Spleen (tissue), 11 donors: ENCODE measurements at regions not wholly inside any gene's neighbourhood (a gene's known extent, or its start where the extent isn't known, plus 50 kb on each side); places are given as distances from the start of the nearest gene placed in this dataset.

ENCODE experiments used
- DNase-seq: peaks from one replicate; pipeline ENCODE4 v3.0.0-alpha.2; 2020
- H3K27ac ChIP-seq, 8 donors: fragments of 200-600 bp; sonication (generic) in 7 of 8; 1 replicate in 4 of 8; 2 replicates in 4 of 8; pipeline versions ENCODE4 v1.5.0 to v1.8.0; 2016 to 2021; ENCODE audit warnings: inconsistent platforms in 4 of 8, mild to moderate bottlenecking in 4 of 8, moderate library complexity in 1 of 8
- H3K27me3 ChIP-seq, 7 donors: fragments of 200-600 bp; sonication (generic) in 6 of 7; replicated peaks in 1 of 7; 1 replicate in 4 of 7; 2 replicates in 3 of 7; pipeline versions ENCODE4 v1.5.0 to v1.8.0; 2016 to 2021; ENCODE audit warnings: inconsistent platforms in 3 of 7, mild to moderate bottlenecking in 1 of 7
- H3K36me3 ChIP-seq, 6 donors: fragments of 200-600 bp; sonication (generic) in 5 of 6; 1 replicate in 4 of 6; 2 replicates in 2 of 6; pipeline versions ENCODE4 v1.5.0 to v1.8.0; 2016 to 2021; ENCODE audit warnings: inconsistent platforms in 2 of 6
- H3K4me1 ChIP-seq, 6 donors: fragments of 200-600 bp; sonication (generic) in 5 of 6; 1 replicate in 3 of 6; 2 replicates in 3 of 6; pipeline versions ENCODE4 v1.5.0 to v1.8.0; 2016 to 2021; ENCODE audit warnings: inconsistent platforms in 3 of 6
- H3K4me3 ChIP-seq, 8 donors: fragments of 200-600 bp; sonication (generic) in 7 of 8; 1 replicate in 4 of 8; 2 replicates in 4 of 8; pipeline versions ENCODE4 v1.5.0 to v1.8.0; 2016 to 2021; ENCODE audit warnings: inconsistent platforms in 4 of 8, mild to moderate bottlenecking in 4 of 8, moderate library complexity in 2 of 8
- H3K9me3 ChIP-seq, 8 donors: fragments of 200-600 bp; sonication (generic) in 7 of 8; 1 replicate in 4 of 8; 2 replicates in 4 of 8; pipeline versions ENCODE4 v1.5.0 to v1.8.0; 2016 to 2021; ENCODE audit warnings: inconsistent platforms in 4 of 8
- POLR2A ChIP-seq, 3 donors: fragments of 450-650 bp; IDR thresholded peaks; one replicate each; pipeline ENCODE4 v1.5.1; 2017; ENCODE audit warnings: antibody characterized with exemption in 3 of 3, mild to moderate bottlenecking in 1 of 3
- POLR2AphosphoS5 ChIP-seq, 3 donors: sonication (generic); formaldehyde crosslinking; IDR thresholded peaks; one replicate each; pipeline ENCODE4 v1.5.1; 2017; ENCODE audit warnings: antibody characterized with exemption in 3 of 3
- WGBS, 5 donors: extraction: QIAGEN DNeasy Blood & Tissue Kit in 3 of 5; methylation state at CpG; one replicate each; pipeline versions ENCODE4 v1.1.5 to v1.1.7; 2013 to 2018; 5-methylcytosine and 5-hydroxymethylcytosine counted together
- intact Hi-C: fragments of 100-400 bp; cut with DNase I; formaldehyde crosslinking; loops from one replicate; pipeline ENCODE4 v1.15.0; 2023; ENCODE audit warnings: low total_unique reads
- TF ChIP-seq, protein P1 (sequence below), 11 experiments: fragments of 200-600 bp in 7 of 11; fragments of 450-650 bp in 4 of 11; sonication (generic) in 4 of 11; IDR thresholded peaks in 8 of 11; conservative IDR thresholded peaks in 3 of 11; 1 replicate in 7 of 11; 2 replicates in 4 of 11; pipeline versions ENCODE4 v1.4.0 to v1.8.0; 2016 to 2021; ENCODE audit warnings: antibody characterized with exemption in 11 of 11, inconsistent platforms in 4 of 11, mild to moderate bottlenecking in 1 of 11
- donor health status: healthy with polysubstance abuse.
- donor health status: DM: no; HTN: no; CAD: no; lungs with moderate emphysema.
- donor health status: DM: no; HTN: no; CAD: no.
- donor health status: Bipolar disorder and iron deficiency.
- donor health status: healthy.
- donor health status: DM: no; HTN: no; CAD: no.
- donor health status: DM: yes; HTN: yes; CAD: no.

DNA sequence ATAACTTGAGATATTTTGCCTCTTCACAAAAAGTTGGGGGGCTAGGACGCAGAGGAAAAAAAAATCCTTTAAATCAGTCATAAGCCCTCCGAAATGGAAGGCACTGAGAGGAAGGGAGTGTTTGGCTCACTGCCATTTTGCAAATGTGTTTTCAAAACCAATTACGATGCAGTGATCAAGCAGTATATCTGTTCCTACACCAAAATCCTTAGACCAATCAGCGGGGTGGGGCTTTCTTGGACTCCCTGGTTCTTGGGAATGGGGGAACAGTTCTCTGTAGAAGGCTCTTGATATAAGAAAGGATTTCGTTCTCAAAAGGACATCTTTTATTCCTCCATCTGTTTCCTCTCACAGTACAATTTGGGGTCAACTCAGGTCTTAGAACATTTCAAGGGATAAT is 478.6 kb upstream of the JARID2 start:
- intact Hi-C loops, result no loop called here
- Histone ChIP-seq H3K36me3 (no peaks in the 10 kb centered on the region), H3K4me3 (no peak overlapping the region), H3K27ac (no peak overlapping the region), H3K4me1 (peaks cover 0 to 27% (median 9%) of the 10 kb centered on the region in 6 donors), H3K27me3 (no peaks in the 10 kb centered on the region), H3K9me3 (no peaks in the 10 kb centered on the region)
- DNase-seq, result no peak
- 34 to 48% (median 39%) methylated on average over 5 of the region's 5 CpGs for WGBS, 5 donors
- TF ChIP-seq POLR2AphosphoS5 (IDR thresholded peaks at IDR 0.05) (no peak), POLR2A (IDR thresholded peaks at IDR 0.05) (no peak)
- TF ChIP-seq, protein P1, sequence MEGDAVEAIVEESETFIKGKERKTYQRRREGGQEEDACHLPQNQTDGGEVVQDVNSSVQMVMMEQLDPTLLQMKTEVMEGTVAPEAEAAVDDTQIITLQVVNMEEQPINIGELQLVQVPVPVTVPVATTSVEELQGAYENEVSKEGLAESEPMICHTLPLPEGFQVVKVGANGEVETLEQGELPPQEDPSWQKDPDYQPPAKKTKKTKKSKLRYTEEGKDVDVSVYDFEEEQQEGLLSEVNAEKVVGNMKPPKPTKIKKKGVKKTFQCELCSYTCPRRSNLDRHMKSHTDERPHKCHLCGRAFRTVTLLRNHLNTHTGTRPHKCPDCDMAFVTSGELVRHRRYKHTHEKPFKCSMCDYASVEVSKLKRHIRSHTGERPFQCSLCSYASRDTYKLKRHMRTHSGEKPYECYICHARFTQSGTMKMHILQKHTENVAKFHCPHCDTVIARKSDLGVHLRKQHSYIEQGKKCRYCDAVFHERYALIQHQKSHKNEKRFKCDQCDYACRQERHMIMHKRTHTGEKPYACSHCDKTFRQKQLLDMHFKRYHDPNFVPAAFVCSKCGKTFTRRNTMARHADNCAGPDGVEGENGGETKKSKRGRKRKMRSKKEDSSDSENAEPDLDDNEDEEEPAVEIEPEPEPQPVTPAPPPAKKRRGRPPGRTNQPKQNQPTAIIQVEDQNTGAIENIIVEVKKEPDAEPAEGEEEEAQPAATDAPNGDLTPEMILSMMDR (IDR thresholded peaks at IDR 0.05 in 8 of 11, conservative IDR thresholded peaks at IDR 0.05 in 3 of 11), result no peak

- TF ChIP-seq POLR2AphosphoS5 (IDR thresholded peaks at IDR 0.05) (no peak), POLR2A (IDR thresholded peaks at IDR 0.05) (no peak)
- TF ChIP-seq, protein P1 (IDR thresholded peaks at IDR 0.05 in 8 of 11, conservative IDR thresholded peaks at IDR 0.05 in 3 of 11), result no peak
- no peaks in the 10 kb centered on the region for H3K36me3 ChIP-seq
- H3K9me3 ChIP-seq, result no peaks in the 10 kb centered on the region
- no peak overlapping the region for H3K27ac ChIP-seq
- H3K27me3 ChIP-seq, result no peaks in the 10 kb centered on the region
- WGBS, 5 donors, result 74 to 87% (median 78%) methylated on average over 3 of the region's 3 CpGs
- intact Hi-C loops, result no loop called here
- peaks cover 0 to 27% (median 9%) of the 10 kb centered on the region in 6 donors for H3K4me1 ChIP-seq
- no peak overlapping the region for H3K4me3 ChIP-seq
- DNase-seq, result no peak
Observed at GRCh38 chr6:14770040-14770439, 475.8 kb upstream of the JARID2 start.

- Histone ChIP-seq H3K36me3 (no peaks in the 10 kb centered on the region), H3K4me3 (no peak overlapping the region), H3K4me1 (peaks cover 0 to 27% (median 9%) of the 10 kb centered on the region in 6 donors), H3K9me3 (no peaks in the 10 kb centered on the region), H3K27ac (no peak overlapping the region), H3K27me3 (no peaks in the 10 kb centered on the region)
- DNase-seq, result no peak
- TF ChIP-seq POLR2AphosphoS5 (IDR thresholded peaks at IDR 0.05), result no peak
- TF ChIP-seq, protein P1 (IDR thresholded peaks at IDR 0.05 in 8 of 11, conservative IDR thresholded peaks at IDR 0.05 in 3 of 11), result no peak
- no peak for TF ChIP-seq POLR2A (IDR thresholded peaks at IDR 0.05)
- intact Hi-C loops, result no loop called here
- WGBS, 5 donors, result 65 to 85% (median 79%) methylated on average over 6 of the region's 6 CpGs
Observed at GRCh38 chr6:14770572-14770971, 475.3 kb upstream of the JARID2 start.

DNA sequence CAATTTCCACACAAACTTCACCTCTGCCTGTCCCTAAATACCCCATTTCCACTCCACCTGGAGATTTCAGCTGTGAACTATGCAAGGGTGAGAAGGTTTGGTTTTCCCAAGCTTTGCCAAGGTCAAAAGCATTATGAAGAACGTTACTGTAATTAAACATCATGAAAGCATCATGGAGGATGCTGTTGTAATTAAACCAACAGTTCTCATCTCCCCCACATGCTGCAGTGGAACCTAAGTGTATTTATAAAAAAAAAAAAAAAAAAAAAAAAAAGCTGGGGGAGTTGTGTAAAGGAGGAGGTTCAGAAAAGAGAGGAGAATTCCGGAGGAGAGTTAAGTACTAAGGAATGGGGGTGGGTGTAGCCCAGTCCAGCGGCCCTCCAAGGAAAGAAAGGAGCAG is 474.9 kb upstream of the JARID2 start:
- intact Hi-C loops, result no loop called here
- H3K27ac ChIP-seq, result no peak overlapping the region

More for the DNA sequence above, 474.9 kb upstream of the JARID2 start:
- Histone ChIP-seq H3K36me3 (no peaks in the 10 kb centered on the region), H3K27me3 (no peaks in the 10 kb centered on the region), H3K4me1 (peaks cover 0 to 27% (median 9%) of the 10 kb centered on the region in 6 donors), H3K9me3 (no peaks in the 10 kb centered on the region), H3K4me3 (no peak overlapping the region)
- no peak for DNase-seq
- WGBS, 5 donors, result 60 to 81% (median 74%) methylated on average over 3 of the region's 3 CpGs
- TF ChIP-seq, protein P1 (IDR thresholded peaks at IDR 0.05 in 8 of 11, conservative IDR thresholded peaks at IDR 0.05 in 3 of 11), result no peak
- TF ChIP-seq POLR2AphosphoS5 (IDR thresholded peaks at IDR 0.05) (no peak), POLR2A (IDR thresholded peaks at IDR 0.05) (no peak)
